PC-3 (cell line): ENCODE measurements at regions not wholly inside any gene's neighbourhood (a gene's known extent, or its start where the extent isn't known, plus 50 kb on each side); places are given as distances from the start of the nearest gene placed in this dataset.

ENCODE experiments used
- CTCF ChIP-seq: fragments of 300-600 bp; sonication (generic); conservative IDR thresholded peaks from 2 replicates; pipeline ENCODE4 v1.5.1; 2017; ENCODE audit warnings: antibody characterized with exemption, low read depth, mild to moderate bottlenecking, low read length
- EZH2 ChIP-seq: fragments of 300-600 bp; sonication (generic); IDR thresholded peaks from one replicate; pipeline ENCODE4 v1.6.1; 2017; ENCODE audit warnings: antibody characterized with exemption, mild to moderate bottlenecking, low read length; ENCODE audit not compliant: unreplicated experiment

- no peak for TF ChIP-seq CTCF
- TF ChIP-seq EZH2, result no peak
Observed at GRCh38 chr13:50228527-50228926, 213.3 kb downstream of the KCNRG start.
